Right lobe of liver (tissue), 6 donors: ENCODE measurements at regions not wholly inside any gene's neighbourhood (a gene's known extent, or its start where the extent isn't known, plus 50 kb on each side); places are given as distances from the start of the nearest gene placed in this dataset.

Source experiments
- ATAC-seq, 4 donors: fragments of 200-7000 bp; cut with Tn5 transposase; one replicate each; pipeline ENCODE4 v1.9.1; 2020; ENCODE audit warnings: mild to moderate bottlenecking in 4 of 4, moderate library complexity in 4 of 4
- DNase-seq, 3 donors: peaks; one replicate each; pipeline ENCODE4 v3.0.0-alpha.2; 2020
- H3K27ac ChIP-seq, 3 donors: fragments of 200-600 bp; one replicate each; pipeline ENCODE4 v1.8.0; 2022
- H3K27me3 ChIP-seq, 2 donors: fragments of 200-600 bp; one replicate each; pipeline ENCODE4 v1.8.0; 2022
- H3K36me3 ChIP-seq, 4 donors: fragments of 200-600 bp; sonication (generic) in 1 of 4; one replicate each; pipeline versions ENCODE4 v1.5.1 to v1.8.0; 2017 to 2022; ENCODE audit warnings: control low read depth in 1 of 4
- H3K4me1 ChIP-seq, 4 donors: fragments of 200-600 bp; sonication (generic) in 1 of 4; one replicate each; pipeline versions ENCODE4 v1.5.1 to v1.8.0; 2017 to 2022; ENCODE audit warnings: control low read depth in 1 of 4
- H3K4me3 ChIP-seq, 3 donors: fragments of 200-600 bp; one replicate each; pipeline ENCODE4 v1.8.0; 2022
- H3K9me3 ChIP-seq, 4 donors: fragments of 200-600 bp; sonication (generic) in 1 of 4; one replicate each; pipeline versions ENCODE4 v1.5.1 to v1.8.0; 2017 to 2022; ENCODE audit warnings: control low read depth in 1 of 4
- POLR2A ChIP-seq: fragments of 450-650 bp; IDR thresholded peaks from one replicate; pipeline ENCODE4 v1.6.1; 2017; ENCODE audit warnings: antibody characterized with exemption, mild to moderate bottlenecking
- WGBS: methylation state at CpG from one replicate; pipeline ENCODE4 v1.1.6; 2018; ENCODE audit warnings: low coverage, low lambda C conversion rate; ENCODE audit not compliant: insufficient coverage; ENCODE audit errors: missing lambda C conversion rate; 5-methylcytosine and 5-hydroxymethylcytosine counted together
- intact Hi-C, 2 donors: fragments of 100-400 bp; cut with DNase I; formaldehyde crosslinking; loops; one replicate each; pipeline versions ENCODE4 v1.11.2 to v1.14.1; 2022
- TF ChIP-seq, protein P1 (sequence below), 4 donors: fragments of 200-600 bp in 3 of 4; fragments of 450-650 bp in 1 of 4; IDR thresholded peaks; one replicate each; pipeline versions ENCODE4 v1.5.1 to v1.8.0; 2016 to 2022; ENCODE audit warnings: antibody characterized with exemption in 4 of 4, mild to moderate bottlenecking in 2 of 4
- donor health status: DM: no; HTN: yes; CAD: no.
- donor health status: DM: no; HTN: no; CAD: no.
- donor health status: DM: no; HTN: no; CAD: no.
- donor health status: DM: no; HTN: yes; CAD: no.
- donor health status: DM: no; HTN: yes; CAD: no.

DNA sequence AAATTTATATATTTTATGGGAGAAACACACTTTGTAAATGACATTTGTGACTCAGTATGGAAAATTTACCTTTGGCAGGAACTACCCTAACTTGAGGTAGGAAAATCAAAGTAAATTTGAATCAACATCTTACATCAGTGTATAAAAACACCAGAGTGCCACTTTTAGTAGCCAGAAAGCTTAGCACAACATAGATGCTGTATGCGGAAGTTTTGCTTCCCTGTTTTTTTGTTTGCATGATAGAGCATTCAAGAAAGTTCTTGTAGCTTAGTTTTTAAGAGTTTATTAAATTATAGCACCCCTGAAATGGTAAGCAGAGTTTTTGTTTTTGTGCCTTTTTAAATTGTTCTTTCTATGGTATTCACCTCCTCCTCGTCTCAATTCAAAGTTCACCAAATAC is 120.8 kb upstream of the RAP2B start:
- no peak for ATAC-seq
- intact Hi-C loops, result no loop called here
- Histone ChIP-seq H3K9me3 (no peaks in the 10 kb centered on the region), H3K27me3 (no peaks in the 10 kb centered on the region), H3K36me3 (no peaks in the 10 kb centered on the region), H3K4me1 (no peaks in the 10 kb centered on the region), H3K4me3 (no peak overlapping the region), H3K27ac (no peak overlapping the region)
- 85% methylated on average over 2 of the region's 2 CpGs for WGBS
- DNase-seq, result no peak
- no peak for TF ChIP-seq POLR2A
- TF ChIP-seq, protein P1, sequence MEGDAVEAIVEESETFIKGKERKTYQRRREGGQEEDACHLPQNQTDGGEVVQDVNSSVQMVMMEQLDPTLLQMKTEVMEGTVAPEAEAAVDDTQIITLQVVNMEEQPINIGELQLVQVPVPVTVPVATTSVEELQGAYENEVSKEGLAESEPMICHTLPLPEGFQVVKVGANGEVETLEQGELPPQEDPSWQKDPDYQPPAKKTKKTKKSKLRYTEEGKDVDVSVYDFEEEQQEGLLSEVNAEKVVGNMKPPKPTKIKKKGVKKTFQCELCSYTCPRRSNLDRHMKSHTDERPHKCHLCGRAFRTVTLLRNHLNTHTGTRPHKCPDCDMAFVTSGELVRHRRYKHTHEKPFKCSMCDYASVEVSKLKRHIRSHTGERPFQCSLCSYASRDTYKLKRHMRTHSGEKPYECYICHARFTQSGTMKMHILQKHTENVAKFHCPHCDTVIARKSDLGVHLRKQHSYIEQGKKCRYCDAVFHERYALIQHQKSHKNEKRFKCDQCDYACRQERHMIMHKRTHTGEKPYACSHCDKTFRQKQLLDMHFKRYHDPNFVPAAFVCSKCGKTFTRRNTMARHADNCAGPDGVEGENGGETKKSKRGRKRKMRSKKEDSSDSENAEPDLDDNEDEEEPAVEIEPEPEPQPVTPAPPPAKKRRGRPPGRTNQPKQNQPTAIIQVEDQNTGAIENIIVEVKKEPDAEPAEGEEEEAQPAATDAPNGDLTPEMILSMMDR (IDR thresholded peaks at IDR 0.05), result no peak

DNA sequence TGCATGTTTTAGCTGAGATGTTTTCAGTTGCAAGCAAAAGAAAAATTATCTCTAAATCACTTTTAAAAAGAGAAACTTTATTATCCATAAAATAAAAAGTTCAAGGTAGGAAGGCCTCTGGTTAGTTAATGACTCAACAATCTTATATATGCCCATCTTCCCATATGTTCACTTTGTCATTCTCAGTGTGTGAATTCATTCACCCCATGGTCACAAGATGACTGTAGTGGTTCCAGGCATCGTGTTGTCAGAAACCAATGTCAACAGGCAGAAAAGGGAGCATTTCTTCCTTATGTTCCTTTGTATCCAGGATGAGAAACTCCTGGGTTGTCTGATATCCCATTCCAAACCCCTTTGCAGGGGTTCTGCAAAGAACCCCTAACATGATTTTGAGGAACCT is 119.9 kb upstream of the RAP2B start:
- no peaks in the 10 kb centered on the region for H3K9me3 ChIP-seq
- no peak for ATAC-seq
- no peaks in the 10 kb centered on the region for H3K4me1 ChIP-seq
- 27% methylated on average over 1 of the region's 1 CpG for WGBS
- no peak overlapping the region for H3K4me3 ChIP-seq
- H3K27me3 ChIP-seq, result no peaks in the 10 kb centered on the region
- intact Hi-C loops, result no loop called here
- DNase-seq, result no peak
- H3K36me3 ChIP-seq, result no peaks in the 10 kb centered on the region
- no peak for TF ChIP-seq POLR2A
- TF ChIP-seq, protein P1 (IDR thresholded peaks at IDR 0.05), result no peak
- no peak overlapping the region for H3K27ac ChIP-seq

DNA sequence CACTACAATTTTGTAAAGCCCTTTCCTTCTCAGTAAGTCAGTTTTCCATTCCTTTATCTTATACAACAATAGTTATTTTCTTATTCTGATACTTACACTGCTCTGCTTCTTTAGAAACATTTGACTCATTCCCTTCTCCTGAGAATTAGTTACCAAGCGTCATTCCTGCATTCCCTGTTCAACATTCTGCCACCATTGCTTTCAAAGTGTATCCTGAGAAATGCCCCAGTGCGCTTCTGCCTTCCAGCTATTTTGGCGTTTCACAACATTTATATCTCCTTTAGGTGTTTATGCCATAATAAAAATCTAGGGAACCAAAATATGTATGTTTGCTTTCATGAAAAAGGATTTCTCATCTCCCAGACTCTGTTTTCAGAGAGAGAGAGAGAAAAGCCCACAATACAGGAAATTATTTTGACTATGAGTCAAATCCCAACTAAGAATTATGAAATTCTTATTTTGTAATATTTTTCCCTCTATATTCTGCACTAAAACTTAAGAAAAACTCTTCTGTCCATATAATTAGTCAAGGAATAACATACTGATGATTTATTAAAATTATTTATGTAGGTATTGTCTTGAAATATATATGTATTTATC is 118.2 kb upstream of the RAP2B start:
- DNase-seq, result no peak
- H3K4me3 ChIP-seq, result no peak overlapping the region

GRCh38 chr3:153045150-153045549 is 116.9 kb upstream of the RAP2B start:
- Histone ChIP-seq H3K27me3 (no peaks in the 10 kb centered on the region), H3K36me3 (no peaks in the 10 kb centered on the region), H3K9me3 (no peaks in the 10 kb centered on the region), H3K27ac (no peak overlapping the region), H3K4me1 (no peaks in the 10 kb centered on the region), H3K4me3 (no peak overlapping the region)
- no peak for TF ChIP-seq POLR2A
- TF ChIP-seq, protein P1 (IDR thresholded peaks at IDR 0.05), result no peak
- no peak for DNase-seq
- no peak for ATAC-seq
- intact Hi-C loops, result no loop called here

More for the DNA sequence above, 118.2 kb upstream of the RAP2B start:
- 67% methylated on average over 3 of the region's 3 CpGs for WGBS
- Histone ChIP-seq H3K4me1 (no peaks in the 10 kb centered on the region), H3K9me3 (no peaks in the 10 kb centered on the region), H3K36me3 (no peaks in the 10 kb centered on the region), H3K27me3 (no peaks in the 10 kb centered on the region), H3K27ac (no peak overlapping the region)
- intact Hi-C loops, result no loop called here
- ATAC-seq, result no peak
- TF ChIP-seq, protein P1 (IDR thresholded peaks at IDR 0.05), result no peak
- no peak for TF ChIP-seq POLR2A

- Histone ChIP-seq H3K27ac (no peak overlapping the region), H3K9me3 (no peaks in the 10 kb centered on the region), H3K4me1 (no peaks in the 10 kb centered on the region), H3K27me3 (no peaks in the 10 kb centered on the region), H3K4me3 (no peak overlapping the region), H3K36me3 (no peaks in the 10 kb centered on the region)
- TF ChIP-seq POLR2A, result no peak
- TF ChIP-seq, protein P1 (IDR thresholded peaks at IDR 0.05), result no peak
- no peak for DNase-seq
- no peak for ATAC-seq
- intact Hi-C loops, result no loop called here
- WGBS, result 84% methylated on average over 6 of the region's 6 CpGs
These were observed 111.0 kb upstream of the RAP2B start for GRCh38 chr3:153050978-153051377.
